Heart left ventricle (tissue), 13 donors: ENCODE measurements at regions not wholly inside any gene's neighbourhood (a gene's known extent, or its start where the extent isn't known, plus 50 kb on each side); places are given as distances from the start of the nearest gene placed in this dataset.

ENCODE experiments used
- CTCF ChIP-seq, 12 donors: fragments of 200-600 bp; sonication (generic) in 4 of 12; IDR thresholded peaks; one replicate each; pipeline versions ENCODE4 v1.5.0 to v1.8.0; 2018 to 2022; ENCODE audit warnings: antibody characterized with exemption in 12 of 12, mild to moderate bottlenecking in 5 of 12
- POLR2A ChIP-seq, 2 donors: fragments of 450-650 bp; IDR thresholded peaks; one replicate each; pipeline ENCODE4 v1.6.1; 2017; ENCODE audit warnings: antibody characterized with exemption in 2 of 2, mild to moderate bottlenecking in 2 of 2, moderate library complexity in 2 of 2
- donor health status: ischemic (EF 13 %, LVEDD 7.1; RV severe dilation, severe dysfunction).
- donor health status: DM: no; HTN: yes; CAD: no.
- donor health status: DM: no; HTN: no; CAD: no.
- donor health status: ischemic (EF 25% LVEDD 6.9; RV normal size, moderate dysfunction).
- donor health status: ischemic (EF 25% LVEDD 5.7; RV mildly dilated, moderate dysfunction).
- donor health status: ischemic (EF 35%, LVEDD 5.7; RV mildly dilated, moderate dysfunction).
- donor health status: nonischemic (EF 11% LVEDD 7.7; RV severe dilation, severe dysfunction).
- donor health status: DM: yes; HTN: yes; CAD: no.
- donor health status: PGD.
- donor health status: ischemic (EF 29% LVEDD 5.4; RV normal size, mild dysfunction).
- donor health status: nonischemic (EF 23%, LVEDD 6.1; RV moderate dilation, normal function).

DNA sequence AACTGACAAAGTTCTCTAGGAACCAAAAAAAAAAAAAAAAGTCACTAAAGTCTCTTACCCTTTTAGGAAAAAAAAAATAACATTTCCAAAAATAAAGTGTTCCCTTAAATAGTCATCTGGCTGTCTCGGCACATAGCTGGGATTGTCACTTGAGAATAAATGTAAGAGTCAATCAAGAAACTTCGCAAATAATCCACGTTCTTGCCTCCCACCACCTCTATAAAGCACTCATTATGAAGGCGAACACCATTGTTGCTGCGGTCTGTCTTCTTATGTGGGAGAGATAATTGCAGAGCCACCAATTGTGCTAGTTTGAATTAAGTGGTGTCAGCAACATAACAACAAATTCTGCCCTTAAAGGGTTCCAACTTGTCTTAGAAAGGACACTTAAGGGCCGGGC lies 163.7 kb downstream of the FBXO15 start:
- TF ChIP-seq CTCF (IDR thresholded peaks at IDR 0.05) (no peak), POLR2A (IDR thresholded peaks at IDR 0.05) (no peak)
